ENCODE measurements at regions not wholly inside any gene's neighbourhood (a gene's known extent, or its start where the extent isn't known, plus 50 kb on each side); places are given as distances from the start of the nearest gene placed in this dataset.

- TF ChIP-seq CEBPB (IDR thresholded peaks at IDR 0.05; ENCODE audit: low read depth, low read length) (no peak), BCL11A (IDR thresholded peaks at IDR 0.05; ENCODE audit: low read depth in 2 of 2, low read length in 2 of 2) (no peak), GTF2F1 (IDR thresholded peaks at IDR 0.05; ENCODE audit: borderline replicate concordance, low read depth, low read length) (no peak), CTCF (IDR thresholded peaks at IDR 0.05; ENCODE audit: control extremely low read depth in 1 of 3, insufficient read depth in 1 of 3, low read depth in 1 of 3, low read length in 3 of 3) (no peak), POLR2AphosphoS5 (IDR thresholded peaks at IDR 0.05; ENCODE audit: low read depth, low read length) (no peak), ZNF274 (IDR thresholded peaks at IDR 0.05; ENCODE audit: borderline replicate concordance, extremely low read depth, low read length) (no peak), NANOG (IDR thresholded peaks at IDR 0.05; ENCODE audit: insufficient read depth, low read depth, low read length, poor library complexity, severe bottlenecking) (no peak), POLR2A (IDR thresholded peaks at IDR 0.05; ENCODE audit: control extremely low read depth in 1 of 2, low read depth in 2 of 2, low read length in 2 of 2) (no peak), KDM1A (IDR thresholded peaks at IDR 0.05; ENCODE audit: borderline replicate concordance, low read length) (no peak), E2F6 (IDR thresholded peaks at IDR 0.05) (no peak)
Observed at GRCh38 chr9:8037745-8038144, 238.2 kb upstream of the DMAC1 start.
